ENCODE measurements at regions not wholly inside any gene's neighbourhood (a gene's known extent, or its start where the extent isn't known, plus 50 kb on each side); places are given as distances from the start of the nearest gene placed in this dataset.
"Not testable (repeated sequence)": the region's sequence is repeated elsewhere in the genome, so short reads cannot be mapped to it uniquely, and the experiment has no call there.

DNA sequence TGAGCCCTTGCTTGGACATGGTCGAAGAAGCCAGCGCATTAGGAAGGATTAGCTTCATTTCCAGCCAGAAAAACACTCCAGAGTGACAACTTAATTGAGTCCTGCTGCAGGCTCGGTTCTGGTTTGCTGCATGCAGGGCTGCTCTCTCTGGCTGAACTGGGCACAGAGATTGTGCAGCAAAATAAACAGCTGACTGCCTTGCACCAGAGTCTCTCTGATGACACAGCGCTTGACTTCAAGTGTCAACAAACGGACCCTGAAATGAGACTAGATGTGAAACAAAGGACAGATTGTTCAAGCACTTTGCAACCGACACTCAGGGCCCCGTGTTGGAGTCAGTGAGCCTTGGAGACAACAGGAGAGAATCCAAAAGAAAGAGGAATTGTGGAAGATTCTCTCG lies 197.3 kb upstream of the LRRC61 start:
- TF ChIP-seq, protein P1, sequence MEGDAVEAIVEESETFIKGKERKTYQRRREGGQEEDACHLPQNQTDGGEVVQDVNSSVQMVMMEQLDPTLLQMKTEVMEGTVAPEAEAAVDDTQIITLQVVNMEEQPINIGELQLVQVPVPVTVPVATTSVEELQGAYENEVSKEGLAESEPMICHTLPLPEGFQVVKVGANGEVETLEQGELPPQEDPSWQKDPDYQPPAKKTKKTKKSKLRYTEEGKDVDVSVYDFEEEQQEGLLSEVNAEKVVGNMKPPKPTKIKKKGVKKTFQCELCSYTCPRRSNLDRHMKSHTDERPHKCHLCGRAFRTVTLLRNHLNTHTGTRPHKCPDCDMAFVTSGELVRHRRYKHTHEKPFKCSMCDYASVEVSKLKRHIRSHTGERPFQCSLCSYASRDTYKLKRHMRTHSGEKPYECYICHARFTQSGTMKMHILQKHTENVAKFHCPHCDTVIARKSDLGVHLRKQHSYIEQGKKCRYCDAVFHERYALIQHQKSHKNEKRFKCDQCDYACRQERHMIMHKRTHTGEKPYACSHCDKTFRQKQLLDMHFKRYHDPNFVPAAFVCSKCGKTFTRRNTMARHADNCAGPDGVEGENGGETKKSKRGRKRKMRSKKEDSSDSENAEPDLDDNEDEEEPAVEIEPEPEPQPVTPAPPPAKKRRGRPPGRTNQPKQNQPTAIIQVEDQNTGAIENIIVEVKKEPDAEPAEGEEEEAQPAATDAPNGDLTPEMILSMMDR (IDR thresholded peaks at IDR 0.05 in 4 of 5, conservative IDR thresholded peaks at IDR 0.05 in 1 of 5) = not testable (repeated sequence)
- TF ChIP-seq POLR2A (IDR thresholded peaks at IDR 0.05) = not testable (repeated sequence)
